HG03108 (cell line): ENCODE measurements at regions not wholly inside any gene's neighbourhood (a gene's known extent, or its start where the extent isn't known, plus 50 kb on each side); places are given as distances from the start of the nearest gene placed in this dataset.
"Not testable (repeated sequence)": the region's sequence is repeated elsewhere in the genome, so short reads cannot be mapped to it uniquely, and the experiment has no call there.

Experiments
- ATAC-seq: cut with Tn5 transposase; IDR thresholded peaks from one replicate; pipeline ENCODE4 v1.9.1; 2021; ENCODE audit warnings: moderate library complexity; ENCODE audit not compliant: unreplicated experiment

DNA sequence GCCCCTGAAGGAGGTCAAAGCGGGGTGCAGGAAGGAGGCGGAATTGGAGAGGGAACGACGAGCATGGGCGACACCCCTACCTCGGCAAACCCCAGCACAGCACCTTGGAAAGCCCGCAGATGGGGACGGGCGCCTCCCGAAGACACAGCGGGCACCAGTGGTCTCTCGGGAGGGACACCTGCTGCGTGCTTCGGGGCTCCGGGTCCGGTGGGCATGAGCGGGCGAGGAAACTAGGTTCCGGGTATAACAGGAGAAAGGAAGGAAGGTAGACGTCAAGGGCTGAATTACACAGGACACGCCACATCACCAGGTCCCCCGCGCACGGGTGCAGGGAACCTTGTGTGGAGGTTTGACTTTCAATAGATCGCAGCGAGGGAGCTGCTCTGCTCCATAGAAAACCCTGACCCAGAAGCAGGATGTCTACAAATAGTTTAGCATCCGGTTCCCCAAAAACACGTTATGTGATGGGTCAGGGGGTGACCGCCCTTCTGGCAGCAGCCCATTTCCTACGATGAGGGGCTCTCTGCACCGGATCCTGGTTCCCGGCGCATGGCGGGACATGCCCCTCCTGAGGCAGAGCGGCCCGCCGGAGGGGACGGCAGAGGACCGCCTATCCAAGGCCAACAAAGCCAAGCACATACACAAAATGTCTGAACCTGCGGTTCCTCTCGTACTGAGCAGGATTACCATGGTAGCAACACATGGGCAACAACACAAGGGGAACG lies 196.9 kb downstream of the ALG10 start:
- no peak for ATAC-seq

DNA sequence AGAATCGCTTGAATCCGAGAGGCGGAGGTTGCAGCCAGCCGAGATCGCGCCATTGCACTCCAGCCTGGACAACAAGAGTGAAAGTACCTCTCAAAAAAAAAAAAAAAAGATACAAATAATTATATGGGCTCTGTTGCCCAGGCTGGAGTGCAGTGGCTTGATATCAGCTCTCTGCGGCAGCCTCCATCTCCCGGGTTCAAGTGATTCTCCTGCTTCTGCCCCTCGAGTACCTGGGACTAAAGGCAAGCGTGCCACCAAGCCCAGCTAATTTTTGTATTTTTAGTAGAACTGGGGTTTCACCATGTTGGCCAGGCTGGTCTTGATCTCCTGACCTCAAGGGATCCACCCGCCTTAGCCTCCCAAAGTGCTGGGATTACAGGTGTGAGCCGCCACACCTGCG lies 197.8 kb downstream of the ALG10 start:
- ATAC-seq: not testable (repeated sequence)

DNA sequence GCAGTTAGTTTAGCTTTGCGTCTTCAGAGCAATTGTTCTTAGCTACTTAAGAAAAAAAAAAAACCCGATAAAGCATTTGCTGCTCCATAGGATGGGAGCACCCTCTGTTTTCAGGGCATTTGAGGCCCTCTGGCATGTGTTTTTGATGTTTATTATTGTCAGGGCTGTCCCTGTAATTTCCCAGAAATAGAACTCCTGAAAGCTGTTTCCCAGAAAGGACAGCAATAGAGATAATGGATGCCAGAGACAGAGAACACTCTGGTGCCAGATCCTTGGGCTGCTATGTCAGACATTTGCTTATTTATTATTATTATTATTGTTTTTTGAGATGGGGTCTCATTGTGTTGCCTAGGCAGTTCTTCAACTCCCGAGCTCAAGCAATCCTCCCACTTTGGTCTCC lies 201.3 kb downstream of the ALG10 start:
- no peak for ATAC-seq

DNA sequence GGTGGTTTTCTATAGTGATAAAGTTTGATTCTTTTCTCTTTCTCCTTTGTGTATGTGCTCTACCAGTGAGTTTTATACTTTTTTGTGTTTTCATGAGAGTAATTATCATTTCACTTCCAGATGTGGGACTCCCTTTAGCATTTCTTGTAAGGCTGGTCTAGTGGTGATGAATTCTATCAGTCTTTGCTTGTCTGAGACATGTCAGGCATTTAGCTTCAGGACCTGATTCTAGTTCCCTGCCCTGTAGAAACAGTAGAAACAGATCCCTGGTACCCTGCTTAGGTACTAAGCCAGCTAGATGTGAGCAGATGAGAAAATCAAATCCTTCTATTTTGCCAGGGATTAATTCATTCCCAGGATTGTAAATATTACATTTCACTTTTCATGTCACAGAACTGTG lies 203.7 kb downstream of the ALG10 start:
- not testable (repeated sequence) for ATAC-seq

DNA sequence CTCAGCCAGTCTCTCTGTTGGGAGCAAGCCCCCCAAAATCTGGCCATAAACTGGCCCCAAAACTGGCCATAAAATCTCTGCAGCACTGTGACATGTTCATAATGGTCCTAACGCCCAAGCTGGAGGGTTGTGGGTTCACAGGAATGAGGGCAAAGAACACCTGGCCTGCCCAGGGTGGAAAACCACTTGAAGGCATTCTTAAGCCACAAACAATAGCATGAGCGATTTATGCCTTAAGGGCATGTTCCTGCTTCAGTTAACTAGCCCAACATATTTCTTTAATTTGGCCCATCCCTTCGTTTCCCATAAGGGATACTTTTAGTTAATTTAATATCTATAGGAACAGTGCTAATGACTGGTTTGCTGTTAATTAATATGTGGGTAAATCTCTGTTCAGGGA lies 205.8 kb downstream of the ALG10 start:
- ATAC-seq: not testable (repeated sequence)

DNA sequence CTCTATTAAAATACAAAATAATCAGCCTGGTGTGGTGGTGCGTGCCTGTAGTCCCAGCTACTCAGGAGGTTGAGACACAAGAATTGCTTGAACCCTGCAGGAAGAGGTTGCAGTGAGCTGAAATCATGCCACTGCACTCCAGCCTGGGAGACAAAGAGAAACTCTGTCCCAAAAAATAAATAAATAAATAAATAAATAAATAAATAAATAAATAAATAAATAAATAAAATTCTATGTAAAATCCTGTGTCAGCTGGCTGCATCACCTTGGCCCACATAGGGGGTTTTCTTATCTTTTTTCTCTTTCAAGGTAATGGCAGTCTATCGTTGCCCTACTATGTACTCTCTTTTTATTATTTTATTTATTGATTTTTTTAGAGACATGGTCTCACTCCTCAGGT lies 206.7 kb downstream of the ALG10 start:
- ATAC-seq: not testable (repeated sequence)

DNA sequence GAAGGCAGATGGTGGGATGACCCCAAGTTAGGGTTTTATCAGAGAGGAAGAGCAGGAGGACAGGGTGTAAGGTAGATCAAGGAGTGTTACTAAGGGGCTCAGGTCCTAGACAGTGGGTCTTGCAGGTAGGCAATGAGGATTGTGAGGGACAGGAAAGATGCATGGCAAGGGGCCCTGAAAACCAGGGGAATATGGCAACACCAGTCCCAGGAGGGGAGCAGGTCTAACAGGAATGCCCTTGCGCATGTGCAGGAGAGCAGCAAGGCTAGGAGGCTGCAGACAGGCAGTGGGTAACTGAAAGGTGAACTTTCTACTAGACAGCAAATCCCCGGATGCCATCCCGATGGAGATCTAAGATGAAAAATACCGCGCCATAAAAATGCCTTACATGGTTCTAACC lies 211.3 kb downstream of the ALG10 start:
- no peak for ATAC-seq

DNA sequence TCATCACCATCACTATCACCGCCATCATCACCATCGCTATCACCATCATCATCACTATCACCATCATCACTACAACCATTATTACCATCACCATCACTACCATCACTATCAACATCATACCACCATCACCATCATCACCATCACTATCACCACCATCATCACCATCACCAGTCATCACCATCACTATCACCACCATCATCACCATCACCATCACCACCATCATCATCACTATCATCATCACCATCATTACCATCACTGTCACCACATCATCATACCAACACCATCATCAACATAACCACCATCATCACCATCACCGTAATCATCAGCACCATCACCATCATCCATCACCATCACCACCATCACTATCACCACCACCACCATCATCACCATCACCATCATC lies 213.8 kb downstream of the ALG10 start:
- no peak for ATAC-seq

DNA sequence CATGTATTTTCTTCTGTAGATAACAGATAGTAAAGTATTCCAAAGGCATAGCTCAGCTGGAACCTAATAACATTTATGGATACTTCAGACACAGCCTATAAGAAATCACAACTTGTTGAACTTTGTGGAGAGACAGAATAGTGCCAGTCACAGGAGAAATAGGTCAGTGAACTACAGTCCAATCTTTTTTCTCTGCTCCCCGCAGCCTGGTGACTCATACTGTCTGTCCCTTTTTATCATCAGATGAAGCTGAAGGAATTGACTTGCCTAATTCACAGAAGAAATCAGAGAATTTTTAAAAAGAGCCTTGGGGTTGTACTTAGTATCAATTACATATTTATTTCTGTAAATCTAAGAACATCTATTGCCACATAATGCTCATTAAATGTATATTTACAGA lies 222.3 kb downstream of the ALG10 start:
- ATAC-seq: no peak

DNA sequence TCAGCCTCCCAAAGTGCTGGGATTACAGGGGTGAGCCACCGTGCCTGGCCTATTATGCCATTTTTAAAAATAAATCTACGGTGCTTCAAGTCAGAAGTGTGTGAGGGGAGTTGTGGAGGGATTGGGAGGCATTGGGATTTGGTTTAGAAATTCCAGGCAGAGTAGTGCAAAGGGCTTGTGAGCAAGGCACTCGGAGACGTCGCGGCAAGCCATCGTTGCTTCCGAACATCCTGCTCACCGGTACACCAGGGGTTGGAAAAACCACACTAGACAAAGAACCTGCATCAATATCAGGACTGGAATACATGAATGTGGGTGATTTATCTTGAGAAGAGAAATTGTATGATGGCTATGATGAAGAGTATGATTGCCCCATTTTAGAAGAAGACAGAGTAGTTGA lies 227.0 kb downstream of the ALG10 start:
- no peak for ATAC-seq

DNA sequence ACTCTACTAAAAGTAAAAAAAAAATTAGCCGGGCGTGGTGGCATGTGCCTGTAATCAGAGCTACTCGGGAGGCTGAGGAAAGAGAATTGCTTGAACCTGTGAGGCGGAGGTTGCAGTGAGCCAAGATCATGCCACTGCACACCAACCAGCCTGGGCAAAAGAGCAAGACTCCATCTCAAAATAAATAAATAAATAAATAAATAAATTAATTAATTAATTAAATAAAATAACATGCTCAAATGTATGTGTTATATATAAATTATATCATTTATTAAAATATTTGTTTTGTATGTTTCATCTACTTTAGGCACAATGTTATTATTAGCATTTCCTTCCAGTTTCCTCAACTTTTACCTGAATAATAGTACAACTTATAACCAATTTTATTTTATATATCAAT lies 229.6 kb downstream of the ALG10 start:
- ATAC-seq: not testable (repeated sequence)

DNA sequence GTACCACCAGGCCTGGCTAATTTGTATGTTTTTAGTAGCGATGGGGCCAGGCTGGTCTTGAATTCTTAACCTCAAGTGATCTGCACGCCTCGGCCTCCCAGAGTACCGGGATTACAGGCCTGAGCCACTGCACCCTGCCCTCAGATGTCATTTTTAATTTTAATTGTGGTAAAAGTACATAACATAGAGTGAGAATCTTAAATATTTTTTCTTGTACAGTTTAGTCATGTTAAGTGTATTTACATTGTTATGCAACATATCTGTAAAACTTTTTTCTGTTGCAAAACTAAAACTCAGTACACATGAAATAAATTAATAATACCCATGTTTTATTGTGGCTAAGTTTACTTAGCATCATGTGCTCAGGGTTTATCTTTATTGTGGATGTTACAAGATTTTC lies 231.4 kb downstream of the ALG10 start:
- ATAC-seq: no peak

DNA sequence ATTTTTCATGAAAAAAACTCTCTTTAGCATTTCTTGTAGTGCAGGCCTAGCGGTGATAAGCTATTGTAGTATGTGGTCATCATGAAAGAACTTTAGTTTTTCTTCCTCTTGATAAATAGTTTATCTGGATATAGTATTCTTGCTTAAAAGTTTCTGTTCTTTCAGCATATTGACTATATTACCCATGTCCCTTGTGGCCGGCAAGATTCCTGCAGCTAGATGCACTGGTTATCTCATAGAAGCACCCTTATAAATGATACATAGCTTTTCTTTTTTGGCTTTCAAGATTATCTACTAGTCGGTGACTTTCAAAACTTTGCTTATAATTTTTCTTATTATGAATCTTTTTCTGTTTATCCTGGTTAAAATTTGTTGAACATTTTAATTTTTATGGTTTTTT lies 234.8 kb downstream of the ALG10 start:
- no peak for ATAC-seq

DNA sequence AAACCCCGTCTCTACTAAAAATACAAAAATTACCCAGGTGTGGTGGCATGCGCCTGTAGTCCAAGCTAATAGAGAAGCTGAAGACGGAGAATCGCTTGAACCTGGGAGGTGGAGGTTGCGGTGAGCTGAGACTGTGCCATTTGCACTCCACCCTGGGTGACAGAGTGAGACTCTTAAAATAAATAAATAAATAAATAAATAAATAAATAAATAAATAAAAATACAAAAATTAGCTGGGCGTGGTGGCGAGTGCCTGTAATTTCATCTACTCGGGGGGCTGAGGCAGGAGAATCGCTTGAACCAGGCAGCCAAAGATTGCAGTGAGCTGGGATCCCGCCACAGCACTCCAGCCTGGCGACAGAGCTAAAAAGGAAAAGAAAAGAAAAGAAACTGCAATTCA lies 239.8 kb downstream of the ALG10 start:
- ATAC-seq: not testable (repeated sequence)

DNA sequence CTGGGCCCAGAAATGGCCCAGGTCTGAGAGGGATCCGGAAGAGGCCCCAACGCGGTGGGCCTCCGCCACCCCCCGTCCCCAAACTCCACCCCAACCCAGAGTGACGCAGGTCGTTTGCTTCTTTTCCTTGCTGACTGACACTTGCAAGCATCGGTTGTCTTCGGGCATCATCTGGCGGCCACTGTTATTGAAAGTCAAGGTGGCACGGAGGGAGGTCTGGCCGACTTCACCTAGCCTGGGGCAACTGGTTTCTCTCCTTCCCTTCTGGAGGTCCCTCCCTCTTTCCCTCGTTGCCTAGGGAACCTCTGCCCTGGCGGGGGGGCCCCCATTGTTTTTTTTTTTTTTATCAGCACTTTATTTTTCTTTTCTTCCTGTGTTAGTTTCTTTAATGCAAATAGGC lies 241.8 kb downstream of the ALG10 start:
- ATAC-seq: no peak

DNA sequence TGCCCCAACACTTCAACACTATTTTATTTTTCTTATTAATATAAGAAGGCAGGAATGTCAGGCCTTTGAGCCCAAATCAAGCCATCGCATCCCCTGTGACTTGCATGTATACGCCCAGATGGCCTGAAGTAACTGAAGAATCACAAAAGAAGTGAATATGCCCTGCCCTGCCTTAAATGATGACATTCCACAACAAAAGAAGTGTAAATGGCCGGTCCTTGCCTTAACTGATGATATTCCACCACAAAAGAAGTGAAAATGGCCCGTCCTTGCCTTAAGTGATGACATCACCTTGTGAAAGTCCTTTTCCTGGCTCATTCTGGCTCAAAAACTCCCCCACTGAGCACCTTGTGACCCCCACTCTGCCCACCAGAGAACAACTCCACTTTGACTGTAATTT lies 251.4 kb downstream of the ALG10 start:
- ATAC-seq: not testable (repeated sequence)

DNA sequence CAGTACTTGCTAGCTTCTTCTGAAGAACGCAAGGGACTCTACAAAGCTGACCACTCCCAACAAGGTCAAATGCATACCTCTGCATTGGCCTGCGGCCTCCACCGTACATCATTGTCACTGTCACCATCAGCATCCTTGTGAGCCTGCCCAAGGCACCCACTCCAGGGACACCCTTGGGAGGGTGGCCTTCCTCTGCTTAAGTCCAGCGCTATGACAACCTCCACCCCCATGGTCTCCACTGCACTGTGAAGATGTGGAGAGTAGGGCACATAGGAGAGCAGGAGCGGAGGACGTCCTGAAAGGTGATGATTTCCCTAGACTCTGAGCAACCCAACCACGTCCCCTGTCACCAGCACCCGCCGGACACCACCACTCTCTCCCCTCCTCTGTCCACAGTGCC lies 252.8 kb downstream of the ALG10 start:
- no peak for ATAC-seq

DNA sequence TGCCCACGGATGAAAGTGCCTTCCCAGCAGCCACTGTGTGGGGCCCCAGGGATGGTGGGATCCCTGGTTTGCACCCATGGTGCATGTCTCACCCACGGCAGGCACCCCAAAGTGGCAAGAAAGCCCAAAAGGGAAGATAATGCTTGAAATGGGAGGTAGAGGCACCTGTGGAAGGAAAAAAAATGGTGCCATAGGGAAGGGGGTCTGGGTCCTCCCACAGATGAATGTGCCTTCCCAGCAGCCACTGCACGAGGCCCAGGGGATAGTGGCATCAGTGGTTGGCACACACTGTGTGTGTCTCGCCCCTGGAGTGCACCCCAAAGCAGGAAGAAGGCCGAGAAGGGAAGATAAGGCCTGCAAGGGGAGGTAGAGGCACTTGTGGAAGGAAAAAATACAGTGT lies 264.2 kb downstream of the ALG10 start:
- no peak for ATAC-seq

DNA sequence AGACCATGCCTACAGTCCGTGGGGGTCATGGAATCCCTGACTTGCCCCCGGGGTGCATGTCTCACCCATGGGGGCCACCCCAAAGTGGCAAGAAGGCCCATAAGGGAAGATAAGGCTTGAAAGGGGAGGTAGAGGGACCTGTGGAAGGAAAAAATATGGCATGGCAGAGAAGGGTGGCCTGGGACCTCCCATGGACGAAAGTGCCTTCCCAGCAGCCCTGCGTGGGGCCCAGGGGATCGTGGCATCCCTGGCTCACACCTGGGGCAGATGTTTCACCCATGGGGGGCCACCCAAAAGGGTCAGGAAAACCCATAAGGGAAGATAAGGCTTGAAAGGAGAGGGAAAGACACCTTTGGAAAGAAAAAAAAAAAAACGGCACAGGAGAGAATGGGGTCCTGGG lies 264.6 kb downstream of the ALG10 start:
- ATAC-seq: no peak

DNA sequence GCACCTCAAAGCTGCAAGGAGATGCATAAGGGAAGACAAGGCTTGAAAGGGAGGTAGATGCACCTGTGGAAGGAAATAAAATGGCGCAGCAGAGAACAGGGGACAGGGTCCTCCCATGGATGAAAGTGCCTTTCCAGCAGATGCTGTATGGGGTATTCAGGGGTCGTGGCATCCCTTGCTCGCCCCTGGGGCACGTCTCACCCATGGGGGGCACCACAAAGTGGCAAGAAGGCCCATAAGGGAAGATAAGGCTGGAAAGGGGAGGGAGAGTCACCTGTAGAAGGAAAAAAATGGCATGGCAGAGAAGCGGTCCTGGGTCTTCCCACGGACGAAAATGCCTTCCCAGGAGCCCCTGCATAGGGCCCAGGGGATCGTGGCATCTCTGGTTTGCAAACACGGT lies 265.1 kb downstream of the ALG10 start:
- no peak for ATAC-seq

DNA sequence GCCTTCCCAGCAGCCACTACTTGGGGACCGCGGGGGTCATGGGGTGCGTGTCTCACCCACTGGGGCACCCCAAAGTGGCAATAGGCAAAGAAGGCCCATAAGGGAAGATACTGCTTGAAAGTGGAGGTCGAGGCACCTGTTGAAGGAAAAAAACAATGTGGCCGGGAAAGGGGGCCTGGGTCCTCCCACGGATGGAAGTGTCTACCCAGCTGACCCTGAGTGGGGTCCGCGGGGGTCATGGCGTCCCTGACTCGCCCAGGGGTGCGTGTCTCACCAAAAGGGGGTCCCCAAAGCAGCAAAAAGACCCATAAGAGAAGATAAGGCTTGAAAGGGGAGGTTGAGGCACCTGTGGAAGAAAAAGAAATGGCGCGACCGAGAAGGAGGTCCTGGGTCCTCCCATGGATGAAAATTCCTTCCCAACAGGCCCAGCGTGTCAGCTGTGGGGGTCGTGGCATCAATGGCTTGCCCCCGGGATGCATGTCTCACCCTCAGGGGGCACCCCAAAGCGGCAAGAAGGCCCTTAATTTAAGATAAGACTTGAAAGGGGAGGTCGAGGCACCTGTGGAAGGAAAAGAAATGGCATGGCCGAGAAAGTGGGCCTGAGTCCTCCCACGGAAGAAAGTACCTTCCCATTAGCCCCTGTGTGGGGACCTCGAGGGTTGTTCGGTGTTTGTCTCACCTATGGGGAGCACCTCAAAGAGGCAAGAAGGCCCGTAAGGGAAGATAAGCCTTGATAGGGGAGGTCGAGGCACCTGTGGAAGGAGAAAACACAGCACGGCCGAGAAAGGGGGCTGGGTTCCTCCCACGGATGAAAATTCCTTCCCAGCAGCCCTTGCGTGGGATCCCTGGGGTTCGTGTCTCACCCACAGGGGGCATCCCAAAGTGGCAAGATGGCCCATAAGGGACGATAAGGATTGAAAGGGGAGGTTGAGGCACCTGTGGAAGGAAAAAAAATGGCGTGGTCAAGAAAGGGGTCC lies 266.0 kb downstream of the ALG10 start:
- no peak for ATAC-seq

DNA sequence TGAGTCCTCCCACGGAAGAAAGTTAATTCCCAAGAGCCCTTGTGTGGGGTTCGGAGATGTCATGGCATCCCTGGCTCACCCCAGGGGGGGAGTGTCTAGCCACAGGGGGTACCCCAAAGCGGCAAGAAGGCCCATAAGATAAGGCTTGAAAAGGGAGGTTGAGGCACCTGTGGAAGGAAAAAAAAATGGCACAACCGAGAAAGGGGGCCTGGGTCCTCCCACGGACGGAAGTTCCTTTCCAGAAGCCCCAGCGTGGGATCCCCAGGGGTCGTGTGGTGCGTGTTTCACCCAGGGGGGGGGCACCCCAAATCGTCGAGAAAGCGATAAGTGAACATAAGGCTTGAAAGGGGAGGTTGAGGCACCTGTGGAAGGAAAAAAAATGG lies 266.7 kb downstream of the ALG10 start:
- ATAC-seq: no peak
